K562 (cell line): ENCODE measurements at regions not wholly inside any gene's neighbourhood (a gene's known extent, or its start where the extent isn't known, plus 50 kb on each side); places are given as distances from the start of the nearest gene placed in this dataset.

Experiments
- ATAC-seq: fragments of 200-7000 bp; cut with Tn5 transposase; 3 replicates; pipeline ENCODE4 v1.9.1; 2020; ENCODE audit warnings: moderate library complexity
- BruUV-seq: library from RNA; stranded (reverse); fragments of 400-500 nt; replicated peaks from 2 replicates; lab custom pipeline; 2021; lab: Mats Ljungman, UMichigan
- CTCF ChIA-PET: fragments of 300-600 bp; formaldehyde crosslinking; extraction: SDS; loops from one replicate; lab custom pipeline; 2021; ENCODE audit warnings: low intra/inter-chr PET ratio; lab: Yijun Ruan, JAX
- POLR2A ChIA-PET: fragments of 300-600, 350-650 bp; sonication (Branson Sonifier 250); formaldehyde crosslinking; extraction: SDS; loops from one replicate; lab custom pipeline; 2021; ENCODE audit warnings: antibody characterized with exemption, inconsistent platforms; lab: Yijun Ruan, JAX
- DNase-seq, 4 experiments: peaks; one replicate each; pipeline versions ENCODE4 v3.0.0 to v3.0.0-alpha.2; 2011 to 2018; ENCODE audit warnings: low spot score in 3 of 4, mixed read lengths in 3 of 4; ENCODE audit errors: extremely low read depth in 1 of 4
- FAIRE-seq: peaks from 2 replicates; lab custom pipeline; 2011; peaks lifted over from hg19 to GRCh38; lab: Jason Lieb, UNC
- H2AFZ ChIP-seq: 2 replicates; pipeline ENCODE4 v1.6.0; 2011; ENCODE audit warnings: low read depth, low read length, control low read depth, inconsistent platforms
- H3K27ac ChIP-seq: fragments of 200-600 bp; 3 replicates; pipeline ENCODE4 v1.8.0; 2011; ENCODE audit warnings: low read depth, mild to moderate bottlenecking, control low read depth, inconsistent platforms, low read length, moderate library complexity, mixed read lengths; ENCODE audit errors: extremely low read depth
- H3K27me3 ChIP-seq, 2 experiments: fragments of 300-600 bp in 1 of 2; 2 replicates in 1 of 2; 3 replicates in 1 of 2; pipeline versions ENCODE4 v1.6.0 to v1.8.0; 2011; ENCODE audit warnings: inconsistent platforms in 2 of 2, low read length in 2 of 2, mild to moderate bottlenecking in 1 of 2, mixed read lengths in 1 of 2, moderate library complexity in 1 of 2; ENCODE audit not compliant: control insufficient read depth in 2 of 2, insufficient read depth in 2 of 2
- H3K36me3 ChIP-seq: fragments of 300-600 bp; 3 replicates; pipeline ENCODE4 v1.8.0; 2011; ENCODE audit warnings: mild to moderate bottlenecking, low read length, inconsistent platforms; ENCODE audit not compliant: control insufficient read depth, insufficient read depth
- H3K4me1 ChIP-seq, 2 experiments: fragments of 200-600 bp in 1 of 2; replicated peaks in 1 of 2; 2 replicates in 1 of 2; 3 replicates in 1 of 2; pipeline versions ENCODE4 v1.5.1 to v1.8.0; 2011; ENCODE audit warnings: inconsistent platforms in 2 of 2, low read length in 2 of 2, mild to moderate bottlenecking in 1 of 2, mixed read lengths in 1 of 2, moderate library complexity in 1 of 2; ENCODE audit not compliant: control insufficient read depth in 2 of 2, insufficient read depth in 2 of 2
- H3K4me2 ChIP-seq: 2 replicates; pipeline ENCODE4 v1.6.1; 2011; ENCODE audit warnings: low read length, control low read depth, inconsistent platforms, mixed read lengths; ENCODE audit not compliant: insufficient read depth
- H3K4me3 ChIP-seq: fragments of 200-600 bp; sonication (generic), shearing (Covaris generic); 2 replicates; pipeline ENCODE4 v1.5.1; 2016; ENCODE audit warnings: control low read depth, inconsistent platforms
- H3K79me2 ChIP-seq: fragments of 200-600 bp; 3 replicates; pipeline ENCODE4 v1.8.0; 2011; ENCODE audit warnings: low read length, inconsistent platforms; ENCODE audit not compliant: control insufficient read depth, insufficient read depth
- H3K9ac ChIP-seq, 2 experiments: 2 replicates each; pipeline versions ENCODE4 v1.6.0 to v1.6.1; 2011; ENCODE audit warnings: low read depth in 2 of 2, low read length in 2 of 2, control low read depth in 1 of 2, inconsistent platforms in 1 of 2, mild to moderate bottlenecking in 1 of 2, mixed read lengths in 1 of 2; ENCODE audit not compliant: insufficient read depth in 1 of 2
- H3K9me1 ChIP-seq: one replicate; pipeline ENCODE4 v1.6.0; 2011; ENCODE audit warnings: inconsistent platforms, mild to moderate bottlenecking, low read length, moderate library complexity; ENCODE audit not compliant: control insufficient read depth, insufficient read depth
- H3K9me3 ChIP-seq: replicated peaks from 2 replicates; pipeline ENCODE4 v1.5.1; 2011; ENCODE audit warnings: low read depth, low read length, inconsistent platforms; ENCODE audit not compliant: control insufficient read depth, insufficient read depth
- H4K20me1 ChIP-seq: replicated peaks from 2 replicates; pipeline ENCODE4 v1.6.1; 2011; ENCODE audit warnings: low read length, inconsistent platforms, mixed read lengths; ENCODE audit not compliant: control insufficient read depth, insufficient read depth
- ARHGAP35 ChIP-seq: fragments of 450-650 bp; IDR thresholded peaks from 2 replicates; pipeline ENCODE4 v1.6.1; 2018; ENCODE audit not compliant: partially characterized antibody
- BCL6 ChIP-seq: fragments of 250-450 bp; sonication (Bioruptor Pico); IDR thresholded peaks from 2 replicates; pipeline ENCODE4 v1.4.0; 2020
- CLOCK ChIP-seq: fragments of 250-450 bp; sonication (Bioruptor Pico); IDR thresholded peaks from 2 replicates; pipeline ENCODE4 v1.4.0; 2020; ENCODE audit warnings: mild to moderate bottlenecking, moderate library complexity, borderline replicate concordance
- DDX20 ChIP-seq: fragments of 450-650 bp; IDR thresholded peaks from 2 replicates; pipeline ENCODE4 v1.6.1; 2016; ENCODE audit warnings: missing genetic modification characterization, low read depth, mild to moderate bottlenecking, missing compliant biosample characterization, moderate library complexity
- MTA3 ChIP-seq: fragments of 450-650 bp; formaldehyde crosslinking; IDR thresholded peaks from 2 replicates; pipeline ENCODE4 v1.6.1; 2017; ENCODE audit warnings: mild to moderate bottlenecking, borderline replicate concordance
- MXD1 ChIP-seq: fragments of 250-450 bp; sonication (Bioruptor Pico); IDR thresholded peaks from 2 replicates; pipeline ENCODE4 v1.8.0; 2021; ENCODE audit warnings: borderline replicate concordance, mild to moderate bottlenecking, moderate library complexity; ENCODE audit not compliant: poor library complexity, severe bottlenecking
- NFYB ChIP-seq: IDR thresholded peaks from 2 replicates; pipeline ENCODE4 v1.6.1; 2011; ENCODE audit warnings: mild to moderate bottlenecking, moderate library complexity; ENCODE audit not compliant: insufficient read length; ENCODE audit errors: extremely low read depth
- POLR3A ChIP-seq: IDR thresholded peaks from 2 replicates; pipeline ENCODE4 v1.6.1; 2011; ENCODE audit warnings: borderline replicate concordance, mild to moderate bottlenecking, moderate library complexity; ENCODE audit not compliant: insufficient read length, insufficient read depth; ENCODE audit errors: extremely low read depth
- RBM14 ChIP-seq: fragments of 200-400 bp; formaldehyde crosslinking; IDR thresholded peaks from 2 replicates; pipeline ENCODE4 v1.6.1; 2018; ENCODE audit warnings: low read depth, mild to moderate bottlenecking, low read length, moderate library complexity, borderline replicate concordance; ENCODE audit not compliant: insufficient read depth
- SNIP1 ChIP-seq: fragments of 450-650 bp; IDR thresholded peaks from 2 replicates; pipeline ENCODE4 v1.7.1; 2017; ENCODE audit warnings: low read depth, mild to moderate bottlenecking
- THAP7 ChIP-seq: fragments of 250-450 bp; sonication (Bioruptor Pico); IDR thresholded peaks from 2 replicates; pipeline ENCODE4 v1.5.0; 2021
- ZNF24 ChIP-seq: fragments of 450-650 bp; IDR thresholded peaks from 2 replicates; pipeline ENCODE4 v1.6.1; 2016
- ZNF282 ChIP-seq: sonication (generic); formaldehyde crosslinking; IDR thresholded peaks from 2 replicates; pipeline ENCODE4 v1.8.1; 2023; ENCODE audit warnings: missing genetic modification reagents
- ZNF512 ChIP-seq: IDR thresholded peaks from 2 replicates; pipeline ENCODE4 v1.6.1; 2016; ENCODE audit warnings: missing genetic modification characterization, missing compliant biosample characterization
- ZNF696 ChIP-seq: fragments of 250-450 bp; sonication (Bioruptor Pico); conservative IDR thresholded peaks from 2 replicates; pipeline ENCODE4 v1.4.0; 2020; ENCODE audit warnings: mild to moderate bottlenecking, moderate library complexity
- ZNF79 ChIP-seq: fragments of 250-450 bp; sonication (Bioruptor Pico); IDR thresholded peaks from 2 replicates; pipeline ENCODE4 v1.4.0; 2020; ENCODE audit warnings: low read depth, mild to moderate bottlenecking, moderate library complexity
- WGBS: fragments of 100-300 bp; shearing (Covaris generic); methylation state at CpG from one replicate; pipeline ENCODE4 v1.1.6; 2016; ENCODE audit warnings: low coverage, mixed read lengths; ENCODE audit not compliant: insufficient coverage; ENCODE audit errors: missing lambda C conversion rate; 5-methylcytosine and 5-hydroxymethylcytosine counted together
- in situ Hi-C: fragments of 300-500 bp; cut with MboI; formaldehyde crosslinking; loops from 4 replicates; pipeline ENCODE4 v1.15.0; 2018; ENCODE audit warnings: inconsistent platforms, mixed read lengths
- intact Hi-C: fragments of 100-400 bp; cut with micrococcal nuclease; formaldehyde crosslinking; loops from 2 replicates; pipeline ENCODE4 v1.14.2; 2022

GRCh38 chr3:177471733-177472480 lies 274.6 kb upstream of the TBL1XR1 start:
- BruUV-seq = no TSS peak
- WGBS = 28% methylated on average over 4 of the region's 4 CpGs
- Histone ChIP-seq H3K9me1 (no peaks in the 10 kb centered on the region), H3K4me1 (no peaks in the 10 kb centered on the region; a peak in 2 of 5 replicates), H3K9me3 (no peaks in the 10 kb centered on the region), H4K20me1 (no peaks in the 10 kb centered on the region), H2AFZ (no peak overlapping the region), H3K36me3 (no peaks in the 10 kb centered on the region), H3K4me2 (no peak overlapping the region), H3K27me3 (no peaks in the 10 kb centered on the region), H3K27ac (no peak overlapping the region), H3K79me2 (no peaks in the 10 kb centered on the region), H3K9ac (no peak overlapping the region), H3K4me3 (no peak overlapping the region)
- ATAC-seq (no peak), FAIRE-seq (no peak), DNase-seq (no peak)
- POLR2A ChIA-PET = no interaction called here
- CTCF ChIA-PET = no interaction called here
- intact Hi-C loops = loop anchor here (10.0 kb wide), 1 partner anchor 277 kb away; the partner anchor contains the start of gene TBL1XR1
- in situ Hi-C loops = no loop called here
- no peak for TF ChIP-seq ZNF79 (CRISPR knock-in tag)
- TF ChIP-seq SNIP1 = no peak
- TF ChIP-seq CLOCK = no peak
- TF ChIP-seq THAP7 (CRISPR knock-in tag) = no peak
- no peak for TF ChIP-seq NFYB
- no peak for TF ChIP-seq ARHGAP35
- no peak for TF ChIP-seq MXD1 (CRISPR knock-in tag)
- TF ChIP-seq ZNF512 (tag) = no peak
- TF ChIP-seq BCL6 (CRISPR knock-in tag) = no peak
- no peak for TF ChIP-seq ZNF24
- no peak for TF ChIP-seq ZNF282
- TF ChIP-seq POLR3A = no peak
- TF ChIP-seq DDX20 (tag) = no peak
- no peak for TF ChIP-seq ZNF696
- no peak for TF ChIP-seq RBM14
- TF ChIP-seq MTA3 = no peak
